ENCODE measurements at regions not wholly inside any gene's neighbourhood (a gene's known extent, or its start where the extent isn't known, plus 50 kb on each side); places are given as distances from the start of the nearest gene placed in this dataset.
A peak's percentile ranks its signal among the peaks of the same experiment; 100 is the strongest.

DNA sequence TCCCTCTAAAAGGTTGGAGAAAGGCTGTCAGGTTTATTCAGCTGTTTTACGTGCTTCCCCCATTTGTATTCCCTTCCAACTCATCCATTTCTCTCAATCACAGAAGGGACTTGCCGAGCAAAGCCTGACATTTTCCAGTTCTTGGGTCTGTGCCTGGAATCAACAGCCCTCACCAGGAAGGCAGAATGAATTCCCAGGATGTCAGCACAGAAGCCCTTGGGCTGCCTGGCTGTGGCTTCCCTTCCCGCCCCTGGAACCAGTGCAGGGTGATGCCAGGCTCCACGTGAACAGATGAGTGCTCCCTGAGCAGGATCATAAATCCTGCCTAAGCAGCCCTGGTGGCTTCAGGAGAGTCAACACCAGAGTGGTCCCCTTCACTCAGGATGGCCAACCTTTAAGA is 86.1 kb upstream of the CD83 start:
- DNase-seq, result no peak

DNA sequence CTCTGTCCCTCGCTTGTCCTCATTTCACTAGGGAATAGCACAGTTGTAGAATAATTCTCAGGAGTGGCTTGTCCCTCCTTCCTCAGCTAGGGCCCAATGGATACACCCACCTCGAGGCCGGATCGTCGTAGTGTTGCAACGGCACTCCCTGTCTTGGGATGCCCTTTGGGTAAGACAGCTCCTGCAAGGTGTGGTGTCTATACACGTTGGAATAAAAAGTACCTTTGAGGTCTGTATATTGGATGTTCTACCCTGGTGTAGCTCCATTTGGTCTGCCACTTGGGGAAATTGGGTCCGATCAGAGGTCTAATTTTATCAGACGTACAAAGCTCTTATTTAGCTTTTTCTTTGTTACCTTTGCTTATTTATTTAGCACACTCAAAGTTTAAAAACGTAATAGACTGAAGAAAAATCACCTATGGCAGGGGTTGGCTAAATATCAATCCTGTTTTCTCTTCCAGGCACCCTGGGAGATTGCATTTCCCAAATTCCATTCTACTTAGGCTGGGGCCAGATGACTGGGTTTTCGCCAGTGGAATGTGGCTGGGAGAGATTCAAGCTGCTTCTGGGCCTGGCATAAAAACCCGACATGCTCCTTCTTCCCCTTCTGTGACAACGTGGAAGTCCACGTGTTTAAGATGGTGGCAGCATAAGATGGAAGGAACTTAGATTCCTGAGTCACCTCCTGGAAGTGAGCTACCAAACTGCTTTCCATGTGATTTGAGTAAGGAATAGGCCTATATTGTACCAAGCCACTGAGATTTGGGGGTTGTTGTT is 82.3 kb upstream of the CD83 start:
- DNase-seq, result no peak

DNA sequence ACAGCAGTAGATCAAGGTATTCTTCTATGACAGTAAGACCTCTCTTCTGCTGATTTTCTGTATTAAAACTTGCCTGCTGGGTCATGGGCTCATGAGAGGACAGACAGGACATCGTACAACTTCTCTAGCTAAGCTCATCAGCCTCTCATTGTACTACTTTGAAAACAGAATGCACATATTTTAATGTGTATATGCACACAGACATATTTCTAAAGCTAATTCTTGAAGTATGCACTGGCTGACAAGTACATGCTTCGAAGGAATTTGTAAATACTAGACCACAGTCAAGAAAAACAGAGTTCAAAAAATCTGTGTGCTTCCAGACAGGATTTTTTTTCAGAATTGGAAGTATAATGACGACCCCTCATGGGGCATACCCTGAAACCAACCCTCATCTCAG is 81.7 kb upstream of the CD83 start:
- no peak for DNase-seq

- DNase-seq, result no peak
Observed at GRCh38 chr6:14036911-14037310, 80.7 kb upstream of the CD83 start.

GRCh38 chr6:14037402-14038277 is 79.9 kb upstream of the CD83 start:
- peak; percentile 46 for DNase-seq

GRCh38 chr6:14038467-14039437 is 78.8 kb upstream of the CD83 start:
- DNase-seq, result peak; percentile 40

DNA sequence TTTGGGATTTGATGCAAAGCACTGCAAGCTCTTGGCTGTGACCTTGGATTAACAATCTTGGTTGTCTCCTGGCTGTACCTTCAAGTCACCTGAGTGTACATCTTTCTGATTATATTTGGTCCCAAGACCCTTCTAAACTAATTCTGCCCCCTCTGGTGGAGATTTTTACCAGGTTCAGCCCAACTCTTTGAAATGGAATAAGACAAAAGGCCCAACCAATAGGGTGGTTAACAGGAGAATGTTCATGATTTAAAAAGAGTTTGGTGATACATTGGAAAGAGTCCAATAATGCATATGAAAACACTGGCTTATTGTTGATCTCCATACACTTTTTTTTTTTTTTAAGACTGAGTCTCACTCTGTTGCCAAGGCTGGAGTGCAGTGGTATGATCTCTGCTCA is 77.5 kb upstream of the CD83 start:
- no peak for DNase-seq

DNA sequence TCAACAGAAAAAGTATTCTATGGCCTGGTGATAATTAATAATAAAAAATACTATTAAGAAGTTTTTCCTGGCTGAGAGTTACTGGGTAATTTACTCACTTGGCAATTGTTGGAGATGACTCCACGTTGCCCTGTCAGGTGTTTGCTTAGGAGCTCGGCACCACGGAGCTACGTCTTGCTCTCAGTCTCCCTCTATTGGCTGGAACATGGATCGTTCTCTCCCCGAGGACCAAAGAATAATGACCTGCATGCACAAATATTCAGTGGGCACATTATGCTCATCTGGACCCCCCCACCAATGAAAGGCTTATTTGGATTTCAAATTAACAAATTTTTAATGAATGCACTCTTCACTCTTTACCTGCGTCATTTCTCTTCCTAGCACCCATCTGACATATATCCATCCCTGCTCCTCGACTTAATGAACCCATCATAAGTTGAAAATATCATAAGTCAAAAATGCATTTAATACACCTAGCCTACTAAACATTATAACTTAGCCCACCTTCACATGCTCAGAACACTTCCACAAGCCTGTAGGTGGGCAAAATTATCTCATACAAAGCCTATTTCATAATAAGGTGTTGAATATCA is 71.0 kb upstream of the CD83 start:
- DNase-seq, result peak; percentile 65

GRCh38 chr6:14047151-14047740 is 70.3 kb upstream of the CD83 start:
- no peak for DNase-seq

- no peak for DNase-seq
Observed at GRCh38 chr6:14048837-14049236, 68.7 kb upstream of the CD83 start.

DNA sequence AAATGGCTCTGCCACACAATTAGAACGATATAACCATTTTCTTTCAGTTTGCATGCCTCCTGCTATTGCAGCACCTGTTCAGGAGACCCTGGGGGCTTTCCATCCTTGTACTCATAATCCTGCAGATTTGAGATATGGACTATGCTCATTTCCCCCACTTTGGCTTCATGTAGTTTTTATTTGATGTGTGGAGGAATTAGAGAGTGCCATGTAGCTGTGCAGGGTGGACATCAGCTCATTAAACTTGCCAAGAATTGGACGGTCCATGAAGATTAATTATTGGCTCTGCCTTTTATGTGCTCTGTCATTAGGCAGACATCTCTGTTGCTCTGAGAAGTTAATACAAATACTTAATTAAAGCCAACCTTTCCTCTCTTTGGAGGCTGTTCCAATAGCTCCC is 66.2 kb upstream of the CD83 start:
- no peak for DNase-seq

GRCh38 chr6:14053811-14054210 is 63.8 kb upstream of the CD83 start:
- no peak for DNase-seq

DNA sequence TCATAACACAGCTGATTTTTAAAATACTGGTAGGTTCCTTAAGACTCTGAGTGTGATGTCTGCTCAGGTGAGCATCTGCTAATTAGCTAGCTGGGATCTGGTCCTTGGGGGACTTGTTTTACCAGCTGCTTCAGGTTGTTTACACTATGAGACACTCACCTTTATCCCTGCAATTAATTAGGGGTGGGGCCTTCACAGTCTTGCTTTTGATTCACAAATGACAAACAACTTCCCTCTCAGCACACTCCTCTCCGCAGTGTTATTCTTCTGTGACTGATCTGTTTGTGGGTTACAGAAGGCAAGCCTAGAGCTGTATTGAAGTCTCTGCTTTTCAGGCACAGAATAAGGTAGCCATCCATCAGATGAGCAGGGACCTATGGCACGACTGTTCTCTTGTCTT is 62.0 kb upstream of the CD83 start:
- no peak for DNase-seq

- no peak for DNase-seq
Observed at GRCh38 chr6:14058029-14058695, 59.4 kb upstream of the CD83 start.

GRCh38 chr6:14058735-14059134 is 58.8 kb upstream of the CD83 start:
- no peak for DNase-seq

GRCh38 chr6:14059791-14060436 is 57.7 kb upstream of the CD83 start:
- DNase-seq, result no peak

GRCh38 chr6:14060971-14061370 is 56.6 kb upstream of the CD83 start:
- DNase-seq, result no peak

DNA sequence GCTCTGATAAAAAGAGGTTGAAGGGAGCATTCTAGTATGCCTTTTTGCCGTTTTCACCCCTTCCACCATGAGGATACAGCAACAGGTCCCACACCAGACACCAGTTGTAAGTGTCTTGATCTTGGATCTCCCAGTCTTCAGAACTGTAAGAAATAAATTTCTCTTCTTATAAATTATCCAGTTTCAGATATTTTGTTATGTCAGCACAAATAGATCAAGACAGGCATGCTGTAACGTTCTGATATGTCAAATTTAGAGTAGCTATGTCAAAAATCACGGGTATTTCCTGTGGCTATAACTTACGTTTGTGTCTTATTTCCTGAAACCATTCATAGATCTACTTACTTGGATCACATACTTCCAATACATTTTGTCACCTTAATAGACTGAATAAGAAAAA is 55.9 kb upstream of the CD83 start:
- DNase-seq, result no peak

DNA sequence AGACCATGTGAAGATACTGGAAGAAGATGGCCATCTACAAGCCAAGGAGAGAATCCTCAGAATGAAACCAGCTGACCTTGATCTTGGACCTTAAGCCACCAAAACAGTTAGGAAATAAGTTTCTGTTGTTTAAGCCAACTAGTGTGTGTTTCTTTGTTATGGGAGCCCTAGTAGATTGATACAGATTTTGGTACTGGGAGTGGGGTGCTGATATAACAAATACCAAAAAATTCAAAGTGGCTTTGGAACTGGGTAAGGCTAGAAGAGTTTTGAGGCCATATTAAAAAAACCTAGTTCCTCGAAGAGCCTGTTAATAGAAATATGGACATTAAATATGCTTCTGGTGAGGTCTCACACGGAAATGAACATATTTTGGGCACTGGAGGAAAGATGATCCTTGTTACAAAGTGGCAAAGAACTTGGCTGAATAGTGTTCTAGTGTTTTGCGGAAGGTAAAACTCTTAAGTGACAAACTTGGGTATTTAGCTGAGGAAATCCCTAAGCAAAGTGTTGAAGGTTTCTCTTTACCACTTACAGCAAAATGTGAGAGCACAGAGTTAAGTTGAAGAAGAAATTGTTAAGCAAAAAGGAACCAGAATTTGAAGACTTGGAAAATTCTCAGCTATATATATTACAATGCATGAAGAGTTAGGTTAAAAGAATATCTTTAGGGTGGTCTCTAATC is 55.1 kb upstream of the CD83 start:
- DNase-seq, result no peak

- no peak for DNase-seq
Observed at GRCh38 chr6:14063756-14064155, 53.8 kb upstream of the CD83 start.

- DNase-seq, result no peak
Observed at GRCh38 chr6:14065350-14065749, 52.2 kb upstream of the CD83 start.
